SK-N-MC (cell line): ENCODE measurements at regions not wholly inside any gene's neighbourhood (a gene's known extent, or its start where the extent isn't known, plus 50 kb on each side); places are given as distances from the start of the nearest gene placed in this dataset.

Experiments used
- DNase-seq: peaks from one replicate; pipeline ENCODE4 v3.0.0-alpha.2; 2011; ENCODE audit warnings: low read depth, low spot score
- H3K27ac ChIP-seq: fragments of 200-600 bp; sonication (generic); 2 replicates; pipeline ENCODE4 v1.5.1; 2016; ENCODE audit warnings: mixed run types
- H3K36me3 ChIP-seq: fragments of 200-600 bp; sonication (generic); 2 replicates; pipeline ENCODE4 v1.6.1; 2017; ENCODE audit warnings: antibody characterized with exemption, low read length, mixed read lengths; ENCODE audit not compliant: insufficient read depth
- H3K4me3 ChIP-seq: fragments of 200-600 bp; sonication (generic); 2 replicates; pipeline ENCODE4 v1.5.1; 2016
- H3K9ac ChIP-seq: fragments of 200-600 bp; sonication (generic); 2 replicates; pipeline ENCODE4 v1.8.0; 2017; ENCODE audit warnings: mixed run types, mixed read lengths; ENCODE audit not compliant: insufficient read length
- H3K9me3 ChIP-seq: fragments of 200-600 bp; sonication (generic); 2 replicates; pipeline ENCODE4 v1.6.1; 2017; ENCODE audit warnings: low read depth, mild to moderate bottlenecking, antibody characterized with exemption, low read length, moderate library complexity, mixed read lengths
- EZH2 ChIP-seq: fragments of 200-600 bp; sonication (generic); IDR thresholded peaks from one replicate; pipeline ENCODE4 v1.6.1; 2017; ENCODE audit warnings: antibody characterized with exemption
- FOXP2 ChIP-seq: optimal IDR thresholded peaks from 2 replicates; pipeline ENCODE3; 2011; ENCODE audit warnings: mild to moderate bottlenecking, moderate library complexity; ENCODE audit not compliant: insufficient read depth; ENCODE audit errors: extremely low read length, control extremely low read depth
- POLR2AphosphoS5 ChIP-seq: IDR thresholded peaks from 2 replicates; pipeline ENCODE4 v1.6.1; 2012; ENCODE audit warnings: mild to moderate bottlenecking, low read depth, low read length, borderline replicate concordance

DNA sequence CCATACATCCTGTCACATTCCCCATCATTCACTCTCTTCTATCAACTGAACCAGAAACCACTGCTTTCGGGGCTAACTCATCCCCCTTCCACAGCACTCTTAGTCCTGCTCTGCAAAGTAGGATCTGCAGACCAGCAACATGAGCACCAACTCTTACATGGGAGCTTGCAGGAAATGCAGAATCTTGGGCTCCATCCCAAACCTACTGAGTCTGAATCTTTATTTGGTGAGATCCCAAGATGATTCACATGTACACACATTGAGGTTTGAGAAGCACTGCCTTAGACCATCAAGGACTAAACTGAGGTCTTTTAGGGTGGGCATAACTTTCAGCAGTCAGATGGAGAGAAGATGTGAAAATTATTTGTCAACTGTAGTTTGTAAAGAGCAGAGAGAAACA lies 235.6 kb upstream of the EPHA4 start:
- Histone ChIP-seq H3K4me3 (no peak overlapping the region), H3K36me3 (no peaks in the 10 kb centered on the region), H3K9ac (no peak overlapping the region), H3K27ac (no peak overlapping the region), H3K9me3 (no peaks in the 10 kb centered on the region)
- TF ChIP-seq EZH2 (no peak), FOXP2 (no peak), POLR2AphosphoS5 (no peak)
- DNase-seq = no peak

DNA sequence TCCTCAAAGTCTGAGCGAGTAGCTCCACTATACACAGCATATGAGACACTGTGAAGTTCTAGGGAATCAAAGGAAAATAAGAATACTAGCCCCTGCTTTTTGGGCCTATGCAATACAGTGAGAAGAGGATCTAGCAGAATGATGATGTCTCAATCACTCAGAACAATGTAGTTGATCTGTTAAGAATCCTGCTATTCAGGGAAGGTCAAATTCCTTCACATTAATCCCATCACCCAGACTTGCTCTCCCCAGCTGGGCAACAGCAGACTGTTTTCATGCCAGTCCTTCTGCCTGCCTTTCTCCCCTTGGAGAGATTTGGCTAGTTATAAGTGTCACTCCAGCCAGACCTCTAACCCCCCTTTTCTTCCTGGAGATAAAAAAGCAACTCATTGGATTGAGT lies 230.0 kb upstream of the EPHA4 start:
- no peak overlapping the region for H3K4me3 ChIP-seq
- no peak for DNase-seq
- no peak for TF ChIP-seq FOXP2
- no peak for TF ChIP-seq EZH2
- no peak for TF ChIP-seq POLR2AphosphoS5
- no peak overlapping the region for H3K27ac ChIP-seq
- no peaks in the 10 kb centered on the region for H3K36me3 ChIP-seq
- H3K9ac ChIP-seq = no peak overlapping the region
- H3K9me3 ChIP-seq = no peaks in the 10 kb centered on the region

DNA sequence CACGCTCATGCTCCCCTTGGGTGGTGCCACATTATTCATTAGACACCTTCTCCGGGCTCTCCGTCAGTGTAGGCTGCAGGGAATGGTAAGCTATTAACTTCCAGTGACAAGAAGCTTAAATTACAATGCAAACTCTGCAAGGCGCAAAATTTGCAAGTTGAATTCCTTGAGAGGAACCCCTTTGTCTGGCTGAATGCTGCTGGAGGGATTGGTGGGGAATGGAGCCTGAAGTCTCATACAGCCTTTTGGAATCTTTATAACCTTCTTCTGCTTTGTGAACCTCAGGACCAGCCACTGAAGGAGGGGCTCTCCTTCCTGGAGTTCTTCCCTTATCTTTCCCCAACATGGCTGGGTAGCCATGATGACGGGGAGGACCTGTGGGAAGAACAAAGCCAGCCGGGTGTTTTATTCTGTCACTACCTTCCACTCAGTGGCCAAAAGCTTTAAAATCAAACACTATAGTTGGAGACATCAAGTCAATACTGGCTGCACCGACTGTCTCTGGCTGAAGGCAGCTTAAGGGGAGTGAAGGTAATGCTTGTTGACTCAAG lies 220.9 kb upstream of the EPHA4 start:
- Histone ChIP-seq H3K9me3 (no peaks in the 10 kb centered on the region), H3K4me3 (no peak overlapping the region), H3K27ac (no peak overlapping the region), H3K9ac (no peak overlapping the region), H3K36me3 (no peaks in the 10 kb centered on the region)
- TF ChIP-seq FOXP2 (no peak), POLR2AphosphoS5 (no peak), EZH2 (no peak)
- DNase-seq = no peak

DNA sequence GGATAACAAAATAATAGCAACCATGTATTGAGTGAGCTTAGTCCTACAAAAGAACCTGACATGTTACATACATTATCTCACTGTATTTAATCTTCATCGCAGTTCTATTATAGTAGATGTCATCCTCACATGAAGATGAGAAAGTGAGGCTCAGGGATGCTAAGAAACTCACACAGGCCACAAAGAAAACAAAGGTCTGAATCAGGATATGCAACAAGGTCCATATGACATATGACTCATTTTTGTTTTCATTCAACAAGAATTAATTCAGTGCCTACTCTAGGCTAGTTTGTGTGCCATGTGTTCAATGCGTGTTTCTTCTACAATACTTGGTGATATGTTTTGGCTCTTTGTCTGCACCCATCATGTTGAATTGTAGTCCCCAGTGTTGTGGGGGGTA lies 219.7 kb upstream of the EPHA4 start:
- Histone ChIP-seq H3K36me3 (no peaks in the 10 kb centered on the region), H3K9me3 (no peaks in the 10 kb centered on the region), H3K27ac (no peak overlapping the region), H3K9ac (no peak overlapping the region), H3K4me3 (no peak overlapping the region)
- no peak for TF ChIP-seq EZH2
- TF ChIP-seq FOXP2 = no peak
- no peak for TF ChIP-seq POLR2AphosphoS5
- no peak for DNase-seq

DNA sequence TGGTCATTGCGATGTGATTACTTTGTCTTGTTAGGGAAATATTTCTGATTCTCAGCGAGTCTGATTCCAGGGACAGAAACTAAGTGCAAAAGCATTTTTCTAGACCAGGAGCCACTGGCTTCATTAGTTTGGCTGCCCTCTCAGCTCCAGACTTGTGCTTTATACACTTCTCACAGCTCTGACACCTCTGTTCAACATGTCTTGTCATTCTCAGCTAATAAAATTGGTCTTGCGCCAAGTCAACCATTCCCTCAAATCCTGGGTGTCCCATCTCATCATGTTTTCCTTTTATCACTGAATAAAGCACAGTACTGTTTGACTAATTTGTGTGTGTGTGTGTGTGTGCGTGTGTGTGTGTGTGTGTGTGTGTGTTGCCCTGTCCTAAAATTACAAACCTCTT lies 215.5 kb upstream of the EPHA4 start:
- Histone ChIP-seq H3K36me3 (no peaks in the 10 kb centered on the region), H3K27ac (no peak overlapping the region), H3K4me3 (no peak overlapping the region), H3K9ac (no peak overlapping the region), H3K9me3 (no peaks in the 10 kb centered on the region)
- no peak for TF ChIP-seq EZH2
- TF ChIP-seq FOXP2 = no peak
- TF ChIP-seq POLR2AphosphoS5 = no peak
- DNase-seq = no peak

DNA sequence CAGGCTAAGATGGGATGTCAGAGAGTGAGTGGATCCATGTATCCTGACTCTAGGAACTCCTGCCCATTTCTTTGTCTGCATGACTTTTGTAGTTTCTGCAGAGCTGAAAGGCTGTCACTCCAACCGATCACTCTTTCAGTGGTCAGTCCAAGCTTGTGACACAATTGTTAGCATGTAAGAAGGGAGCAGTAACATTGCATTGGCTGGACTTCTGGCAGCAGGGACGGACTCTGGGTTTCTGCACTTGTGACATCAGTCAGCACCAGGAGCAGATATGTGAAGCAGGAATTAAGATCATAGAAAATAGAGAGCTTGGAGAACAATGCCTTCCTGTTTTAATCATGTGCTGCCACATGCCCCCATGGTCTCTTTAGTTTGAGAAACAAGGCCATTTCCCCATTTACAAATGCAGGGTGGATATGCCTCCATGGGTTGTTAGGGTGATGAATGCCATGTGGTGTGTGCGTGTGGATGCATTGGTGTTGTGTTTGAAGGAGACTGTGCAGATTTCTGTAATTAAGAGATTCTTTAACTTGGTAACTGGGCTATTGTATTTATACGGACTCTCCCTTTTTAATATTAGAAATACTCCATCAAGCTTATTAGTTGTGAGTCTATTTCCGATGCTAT lies 214.3 kb upstream of the EPHA4 start:
- H3K9me3 ChIP-seq = no peaks in the 10 kb centered on the region
- DNase-seq = no peak
- no peak overlapping the region for H3K27ac ChIP-seq
- H3K9ac ChIP-seq = no peak overlapping the region
- no peaks in the 10 kb centered on the region for H3K36me3 ChIP-seq
- H3K4me3 ChIP-seq = no peak overlapping the region
- TF ChIP-seq FOXP2 (no peak), POLR2AphosphoS5 (no peak), EZH2 (no peak)

DNA sequence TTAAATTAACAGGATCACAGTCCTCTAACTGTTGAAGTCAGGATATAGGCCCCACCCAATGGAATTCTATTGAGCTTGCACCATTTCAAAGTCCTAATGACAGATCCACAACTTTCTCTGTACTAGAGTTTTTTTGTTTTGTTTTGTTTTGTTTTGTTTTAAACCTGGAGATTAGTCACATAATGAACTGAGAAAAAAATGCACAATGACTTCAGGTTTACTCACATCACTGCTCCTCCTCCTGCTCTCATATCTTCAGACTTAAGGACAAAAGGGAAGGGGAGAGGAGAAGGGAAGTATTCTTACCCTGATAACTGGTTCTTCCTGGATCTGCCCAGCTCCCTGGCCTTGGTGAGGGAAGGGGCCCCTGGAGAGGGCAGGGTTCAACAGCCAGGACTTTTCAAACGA lies 208.2 kb upstream of the EPHA4 start:
- Histone ChIP-seq H3K9me3 (no peaks in the 10 kb centered on the region), H3K9ac (no peak overlapping the region), H3K4me3 (no peak overlapping the region), H3K36me3 (no peaks in the 10 kb centered on the region), H3K27ac (no peak overlapping the region)
- no peak for DNase-seq
- no peak for TF ChIP-seq POLR2AphosphoS5
- no peak for TF ChIP-seq FOXP2
- TF ChIP-seq EZH2 = no peak

DNA sequence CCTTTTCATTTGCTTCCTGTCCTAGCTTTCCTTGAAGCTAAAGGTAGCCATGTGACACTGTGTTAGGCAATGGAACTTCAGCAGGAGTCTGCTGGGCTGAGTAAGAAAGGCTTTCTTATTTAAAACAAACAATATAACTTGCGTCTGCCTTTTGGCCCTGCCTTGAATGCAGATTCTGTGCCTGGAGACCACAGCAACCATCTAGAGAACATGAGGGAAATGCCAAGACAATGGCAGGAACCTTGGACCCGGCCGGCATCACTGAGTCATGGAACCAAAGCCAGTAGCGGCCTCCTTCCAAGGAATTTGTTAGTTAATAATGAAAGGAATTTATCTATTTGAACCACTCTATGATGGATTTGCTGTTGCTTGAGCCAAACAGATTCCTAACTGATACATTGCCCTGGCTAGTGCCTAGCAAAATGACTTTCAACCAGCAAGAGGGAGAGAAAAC lies 207.5 kb upstream of the EPHA4 start:
- TF ChIP-seq EZH2 (no peak), FOXP2 (no peak), POLR2AphosphoS5 (no peak)
- Histone ChIP-seq H3K9me3 (no peaks in the 10 kb centered on the region), H3K4me3 (no peak overlapping the region), H3K36me3 (no peaks in the 10 kb centered on the region), H3K27ac (no peak overlapping the region), H3K9ac (no peak overlapping the region)
- no peak for DNase-seq

DNA sequence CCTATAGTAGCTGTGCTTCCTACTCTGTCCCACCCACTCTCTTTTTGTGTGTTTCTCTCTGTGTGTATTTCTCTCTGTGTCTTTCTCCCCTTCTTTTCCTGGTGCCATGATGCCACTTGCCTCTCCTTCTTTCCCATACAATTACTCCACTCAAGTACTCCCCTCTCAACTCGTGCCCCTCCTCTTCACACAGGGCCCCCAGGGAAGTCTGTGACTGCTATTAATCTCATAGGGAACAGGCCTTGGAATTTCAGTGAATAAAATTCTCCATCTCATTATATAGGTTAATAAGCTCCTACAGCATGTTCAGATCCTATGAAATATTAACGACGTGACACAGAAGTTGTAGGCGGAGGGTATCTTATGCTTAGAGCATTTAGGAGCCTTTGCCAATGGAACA lies 205.9 kb upstream of the EPHA4 start:
- no peaks in the 10 kb centered on the region for H3K9me3 ChIP-seq
- TF ChIP-seq FOXP2 (no peak), POLR2AphosphoS5 (no peak), EZH2 (no peak)
- H3K9ac ChIP-seq = no peak overlapping the region
- DNase-seq = peak; percentile 16
- no peaks in the 10 kb centered on the region for H3K36me3 ChIP-seq
- H3K4me3 ChIP-seq = peak overlapping the region; percentile 29; the same call in 1 of the 2 replicates
- H3K27ac ChIP-seq = peak overlapping the region; percentile 52; the same call in 1 of the 2 replicates
